GM21786 (cell line): ENCODE measurements at regions not wholly inside any gene's neighbourhood (a gene's known extent, or its start where the extent isn't known, plus 50 kb on each side); places are given as distances from the start of the nearest gene placed in this dataset.
"Not testable (repeated sequence)": the region's sequence is repeated elsewhere in the genome, so short reads cannot be mapped to it uniquely, and the experiment has no call there.

Experiments
- ATAC-seq: cut with Tn5 transposase; IDR thresholded peaks from one replicate; pipeline ENCODE4 v1.9.1; 2021; ENCODE audit not compliant: unreplicated experiment

DNA sequence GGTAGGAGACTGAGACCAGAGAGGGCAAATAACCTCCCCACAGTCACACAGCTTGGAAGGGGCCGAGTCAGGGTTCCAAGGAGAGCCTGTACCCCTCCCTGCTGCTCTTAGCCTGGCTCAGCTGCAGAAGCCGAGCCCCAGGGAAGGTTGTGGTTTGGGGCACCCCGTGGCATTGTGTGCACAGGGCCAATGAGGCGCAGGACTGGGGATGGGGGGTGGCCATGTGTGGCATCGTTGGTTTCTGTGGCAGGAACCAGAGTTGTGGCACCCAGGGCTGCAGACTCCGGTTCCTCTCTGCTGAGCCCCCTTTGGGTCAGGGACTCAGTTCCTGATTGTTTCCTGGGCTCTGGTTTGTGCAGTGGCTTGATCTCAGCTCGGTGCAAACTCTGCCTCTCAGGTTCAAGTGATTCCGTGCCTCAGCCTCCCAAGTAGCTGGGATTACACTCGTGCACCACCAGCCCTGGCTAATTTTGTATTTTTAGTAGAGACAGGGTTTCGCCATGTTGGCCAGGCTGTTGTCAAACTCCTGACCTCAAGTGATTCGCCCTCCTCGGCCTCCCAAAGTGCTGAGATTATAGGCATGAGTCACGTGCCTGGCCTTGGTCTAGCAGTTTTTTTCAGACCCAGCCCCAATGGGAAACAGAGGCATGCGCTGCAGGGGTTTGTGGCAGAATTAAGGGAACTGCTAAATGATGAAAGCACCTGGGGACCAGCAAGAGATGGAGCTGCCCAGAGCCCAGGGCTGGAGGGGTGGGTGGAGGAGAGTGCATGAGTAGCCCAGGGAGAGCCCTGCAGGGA lies 221.0 kb upstream of the SULF2 start:
- ATAC-seq = no peak

DNA sequence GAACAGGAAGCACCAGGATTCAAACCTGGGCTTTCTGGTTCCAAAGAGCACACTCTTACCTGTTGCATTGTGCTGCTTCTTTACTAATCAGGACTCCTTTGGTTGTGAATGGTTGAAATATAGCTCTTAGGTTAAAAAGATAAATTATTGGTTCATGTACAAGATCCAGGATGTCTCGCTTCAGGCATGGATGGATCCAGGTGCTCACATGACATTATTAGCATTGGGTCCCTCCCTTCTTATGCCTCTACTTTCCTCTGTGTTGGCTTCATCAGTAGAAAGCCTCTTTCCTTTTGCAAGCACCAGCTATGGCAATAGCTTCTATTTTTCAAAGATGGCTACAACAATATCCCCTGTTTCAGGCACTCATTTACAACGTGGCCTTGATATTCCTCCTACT lies 217.7 kb upstream of the SULF2 start:
- ATAC-seq = no peak

DNA sequence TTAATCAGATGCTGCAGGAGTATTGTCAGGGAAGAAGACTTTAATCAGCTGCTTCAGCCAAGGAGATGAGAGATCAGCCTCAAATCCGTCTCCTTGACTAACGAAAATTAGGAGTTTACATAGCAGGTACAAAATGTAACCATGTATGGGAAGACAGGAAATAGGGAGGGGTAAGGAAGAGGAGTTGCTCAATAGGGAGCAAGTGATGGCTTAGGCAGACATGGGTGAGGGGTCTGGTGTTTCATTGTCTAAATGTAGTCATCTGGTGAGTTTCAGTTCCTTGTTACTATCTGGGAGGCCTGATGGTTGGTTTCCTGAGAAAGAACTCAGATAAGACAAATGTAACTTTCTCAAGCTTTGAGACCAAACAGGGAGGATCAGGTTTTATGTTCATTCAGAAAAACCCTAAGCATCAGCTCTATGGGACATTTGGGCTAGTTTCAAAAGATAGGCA lies 217.3 kb upstream of the SULF2 start:
- ATAC-seq = peak; percentile 61

DNA sequence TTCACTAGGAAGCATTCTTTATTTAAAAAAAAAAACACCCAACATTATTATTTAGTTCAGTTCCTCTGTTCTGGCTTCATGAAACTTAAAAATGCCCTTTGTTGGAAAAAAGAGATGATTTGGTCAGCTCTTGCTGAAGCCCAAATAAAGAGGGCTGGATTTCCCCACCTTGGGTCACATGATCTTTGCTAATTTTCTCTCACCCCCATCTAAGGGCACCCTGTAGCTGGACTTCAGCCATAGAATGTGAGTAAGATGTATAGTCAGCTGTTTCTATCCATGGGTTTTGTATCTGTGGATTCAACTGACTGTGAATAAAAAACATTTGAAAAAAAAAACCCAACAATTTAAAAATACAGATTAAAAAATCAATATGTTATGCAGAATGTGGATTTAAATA lies 213.9 kb upstream of the SULF2 start:
- no peak for ATAC-seq

DNA sequence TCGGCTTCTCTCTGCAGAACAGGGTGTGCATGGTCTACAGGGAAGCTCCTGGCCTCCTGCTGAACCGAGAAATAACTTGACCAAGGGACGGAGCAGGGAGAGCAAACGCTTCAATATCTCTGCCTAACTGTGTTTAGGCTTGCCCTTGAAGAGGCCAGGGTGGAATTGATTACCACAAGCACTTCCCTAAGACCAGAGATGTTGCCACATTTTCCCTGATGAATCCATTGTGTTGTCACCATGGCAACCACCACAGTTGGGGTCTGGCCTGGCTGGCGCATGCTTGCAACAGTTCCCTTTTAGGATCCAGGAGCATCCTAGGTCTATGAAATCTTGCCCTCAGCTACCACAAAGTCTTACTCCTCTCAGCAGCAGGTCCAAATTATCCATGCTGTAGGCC lies 213.5 kb upstream of the SULF2 start:
- ATAC-seq = no peak

DNA sequence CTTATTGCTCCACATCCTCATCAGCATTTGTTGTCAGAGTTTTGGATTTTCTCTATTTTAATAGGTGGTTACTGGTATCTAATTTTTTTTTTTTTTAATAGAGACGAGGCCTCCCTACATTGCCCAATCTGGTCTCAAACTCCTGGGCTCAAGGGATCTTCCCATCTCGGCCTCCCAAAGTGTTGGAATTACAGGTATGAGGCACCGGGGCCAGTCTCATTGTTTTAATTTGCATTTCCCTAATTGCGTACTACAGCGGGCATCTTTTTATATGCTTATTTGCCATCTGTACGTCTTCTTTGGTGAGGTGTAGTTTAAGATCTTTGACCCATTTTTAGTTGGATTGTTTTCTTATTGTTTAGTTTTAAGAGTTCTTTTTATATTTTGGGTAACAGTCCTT lies 210.4 kb upstream of the SULF2 start:
- no peak for ATAC-seq

DNA sequence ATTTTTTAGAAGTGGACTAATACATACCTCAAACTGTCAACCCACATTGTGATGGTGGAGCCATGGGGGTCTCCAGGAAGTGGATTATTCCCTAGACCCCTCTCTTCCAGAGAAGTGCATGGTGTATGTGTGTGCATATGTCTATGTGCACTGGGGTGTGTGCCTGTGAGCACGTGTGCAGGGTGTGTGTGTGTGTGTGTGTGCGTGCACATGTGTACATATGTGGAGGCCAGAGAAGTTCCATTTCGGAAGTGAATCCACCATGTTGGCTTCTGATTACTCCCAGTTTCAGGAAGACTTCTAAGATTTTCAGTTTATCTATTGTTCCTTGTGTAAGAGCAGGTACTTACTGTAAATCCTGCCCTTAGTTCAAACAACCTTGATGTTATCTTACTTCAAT lies 208.5 kb upstream of the SULF2 start:
- no peak for ATAC-seq

DNA sequence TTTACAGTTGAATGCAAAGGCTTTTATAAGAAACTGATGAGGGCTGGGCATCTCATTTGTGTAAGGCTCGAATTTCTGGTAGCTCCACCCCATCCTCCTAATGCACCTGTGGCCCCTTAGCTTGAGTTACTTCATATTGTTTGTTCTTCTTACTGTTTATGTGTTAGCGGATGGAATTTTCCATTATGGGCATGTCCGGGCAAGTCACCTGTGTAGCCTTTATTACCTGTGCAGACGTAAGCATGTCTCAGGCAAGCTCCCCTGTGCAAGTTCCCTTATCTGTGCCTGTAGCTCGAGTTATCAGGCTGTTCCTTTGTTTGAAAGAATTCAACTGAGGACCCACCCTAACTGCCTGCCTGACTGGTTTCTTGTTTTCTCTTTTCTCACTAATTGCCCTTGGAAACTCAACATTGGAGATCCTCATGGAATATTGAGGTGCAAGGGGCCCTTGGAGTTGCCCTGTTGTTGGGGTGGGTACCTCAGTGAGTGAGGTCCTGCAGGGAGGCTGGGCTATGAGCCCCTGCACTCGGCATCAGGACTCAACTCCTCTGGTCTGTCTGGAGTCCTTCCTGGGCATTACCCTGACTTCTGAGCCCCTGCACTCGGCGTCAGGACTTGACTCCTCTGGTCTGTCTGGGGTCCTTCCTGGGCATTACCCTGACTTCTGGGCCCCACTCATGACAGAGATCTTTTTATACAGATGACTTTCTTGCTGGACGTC lies 207.9 kb upstream of the SULF2 start:
- no peak for ATAC-seq

DNA sequence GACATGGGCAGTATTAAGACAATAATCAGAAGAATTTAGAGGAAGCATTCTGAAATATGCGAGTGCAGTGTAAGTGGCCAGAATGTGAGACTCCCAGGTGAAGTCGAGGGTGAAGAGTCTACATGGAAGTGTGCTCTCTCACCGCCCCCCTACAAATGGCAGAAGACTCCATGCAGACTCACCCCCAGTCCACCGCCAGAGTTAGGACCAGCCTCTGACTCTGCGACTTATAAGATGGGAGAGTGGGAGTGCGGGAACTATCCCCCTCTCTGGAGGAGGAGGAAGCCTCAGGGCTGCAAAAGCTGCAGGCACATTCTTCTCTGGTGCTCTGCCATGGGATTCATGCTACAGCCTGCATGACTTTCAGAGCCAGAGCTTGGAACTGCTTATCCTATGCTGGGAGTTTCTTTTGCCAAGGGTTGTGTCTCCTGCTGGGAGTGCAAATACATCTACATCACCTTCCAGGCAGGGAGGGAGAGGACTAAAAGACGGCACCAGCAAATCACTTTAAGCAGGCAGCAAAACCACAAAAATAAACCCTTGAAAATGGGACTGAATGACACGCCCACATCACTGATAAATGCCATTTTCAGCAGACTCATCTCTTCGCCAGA lies 206.7 kb upstream of the SULF2 start:
- ATAC-seq = no peak

DNA sequence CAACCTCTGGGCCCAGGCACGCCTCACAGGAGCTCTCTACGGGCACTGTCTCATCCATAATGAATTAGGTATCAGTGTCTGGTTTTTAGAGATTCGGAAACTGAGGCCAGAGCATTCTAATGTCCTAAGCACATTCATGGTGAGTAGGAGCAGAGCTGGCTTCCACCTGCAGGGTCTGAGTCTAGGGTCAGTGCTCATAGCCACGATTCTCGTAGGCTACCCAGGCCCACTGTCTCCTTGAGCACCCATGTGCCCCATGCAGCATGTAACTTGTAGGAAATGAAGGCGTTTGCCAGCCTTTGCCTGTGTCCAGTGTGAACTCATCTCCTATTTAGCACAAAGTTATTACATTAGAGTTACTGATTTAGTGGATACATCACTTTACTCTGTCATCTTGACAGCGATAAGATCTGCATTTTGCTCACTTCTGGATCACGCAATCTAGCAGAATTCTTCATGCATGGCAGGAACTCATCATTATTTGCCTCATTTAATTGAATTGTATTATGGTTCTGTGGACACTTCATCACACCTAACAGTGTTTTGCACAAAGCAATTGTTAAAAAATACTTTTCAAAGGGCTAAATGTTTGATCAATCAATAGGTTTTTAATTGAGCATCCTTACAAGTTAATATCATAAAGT lies 205.3 kb upstream of the SULF2 start:
- ATAC-seq = no peak

DNA sequence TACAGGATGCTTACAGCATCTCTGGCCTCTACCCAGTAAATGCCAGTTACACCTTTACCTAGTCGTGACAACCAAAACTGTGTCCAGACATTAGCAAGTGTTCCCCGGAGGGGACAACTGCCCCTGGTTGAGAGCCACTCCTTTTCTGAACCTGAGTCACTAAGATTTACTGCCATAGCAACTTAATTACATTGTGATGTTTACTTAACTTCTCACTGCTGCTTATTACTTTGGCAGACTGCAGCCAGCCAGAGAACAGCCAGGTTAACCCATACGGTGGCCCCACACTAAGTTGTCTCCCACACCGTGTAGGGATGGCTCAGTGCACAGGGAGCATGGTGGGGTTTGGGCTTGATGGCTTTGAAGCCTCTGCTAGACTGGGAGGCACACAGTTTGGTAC lies 204.7 kb upstream of the SULF2 start:
- no peak for ATAC-seq

DNA sequence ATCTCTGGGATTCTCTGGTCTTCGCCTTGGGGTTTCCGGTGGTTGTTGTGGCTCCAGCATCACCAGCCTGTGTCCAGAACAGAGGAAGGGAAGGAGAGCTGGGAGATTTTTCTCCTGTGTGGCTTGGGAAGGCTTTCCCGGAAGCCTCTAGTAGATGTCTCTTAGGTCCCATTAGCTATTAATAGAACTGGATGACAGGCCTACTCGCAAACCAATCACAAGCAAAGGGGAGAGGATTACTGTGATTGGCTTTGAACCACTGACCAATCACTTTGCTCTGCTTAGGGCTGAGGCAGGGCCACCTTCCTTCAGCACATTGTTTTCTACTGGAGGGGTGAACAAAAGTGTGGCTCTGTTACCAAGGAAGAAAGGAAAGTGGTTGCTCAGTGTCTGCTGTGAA lies 203.4 kb upstream of the SULF2 start:
- no peak for ATAC-seq

DNA sequence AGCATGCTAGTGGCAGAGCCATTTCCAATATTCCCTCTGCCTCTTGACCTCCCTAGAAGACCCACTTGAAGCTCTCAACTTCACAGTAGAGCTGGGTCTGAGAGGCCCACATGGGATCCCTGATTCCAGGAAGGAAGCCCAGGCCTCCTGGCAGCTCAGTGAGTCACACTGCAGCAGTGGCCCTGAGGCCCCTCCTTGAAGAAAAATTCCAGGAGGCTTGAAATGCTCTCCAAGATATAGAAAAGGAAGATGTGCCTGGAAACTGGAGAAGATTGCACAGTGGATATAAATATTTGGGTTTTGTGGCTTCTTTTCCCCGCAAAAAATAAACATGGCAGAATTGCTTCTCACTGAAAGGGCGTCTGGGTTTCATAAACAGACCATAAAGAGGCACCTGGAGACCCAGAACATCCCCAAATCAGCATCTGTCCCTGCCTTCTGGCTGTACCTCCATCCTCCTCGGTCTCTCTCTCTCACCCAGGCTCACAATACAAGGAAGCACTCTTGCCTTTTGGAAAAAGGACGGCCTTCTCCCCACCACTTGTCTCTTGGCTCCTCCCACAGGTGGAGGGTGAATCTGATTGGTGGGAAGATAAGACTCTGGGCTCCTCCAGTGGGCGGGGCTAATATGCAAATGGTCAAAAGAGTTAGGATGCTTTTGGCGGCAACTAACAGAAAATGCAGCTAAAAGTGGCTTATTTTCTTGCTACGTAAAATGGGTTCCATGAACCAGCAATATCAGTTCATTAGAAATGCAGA lies 200.0 kb upstream of the SULF2 start:
- no peak for ATAC-seq

DNA sequence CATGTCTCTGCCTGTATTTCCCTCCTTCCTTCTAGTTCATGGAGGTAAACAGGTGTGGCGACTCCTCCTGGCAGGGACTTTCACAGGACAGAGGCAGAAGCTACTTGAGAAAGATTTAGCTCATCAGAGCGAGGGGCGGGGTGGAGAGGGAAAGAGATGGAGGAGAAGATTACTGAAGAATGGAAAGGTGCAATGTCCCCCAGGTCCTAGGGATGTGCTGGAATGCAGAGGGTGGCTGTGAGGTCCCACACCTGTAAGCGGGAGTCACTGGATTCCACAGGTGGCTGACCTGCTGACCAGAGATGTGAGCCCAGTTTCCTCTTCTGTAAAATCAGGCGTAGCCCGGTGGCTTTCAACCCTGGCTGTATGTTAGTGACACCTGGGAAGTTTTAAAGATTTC lies 199.2 kb upstream of the SULF2 start:
- no peak for ATAC-seq

DNA sequence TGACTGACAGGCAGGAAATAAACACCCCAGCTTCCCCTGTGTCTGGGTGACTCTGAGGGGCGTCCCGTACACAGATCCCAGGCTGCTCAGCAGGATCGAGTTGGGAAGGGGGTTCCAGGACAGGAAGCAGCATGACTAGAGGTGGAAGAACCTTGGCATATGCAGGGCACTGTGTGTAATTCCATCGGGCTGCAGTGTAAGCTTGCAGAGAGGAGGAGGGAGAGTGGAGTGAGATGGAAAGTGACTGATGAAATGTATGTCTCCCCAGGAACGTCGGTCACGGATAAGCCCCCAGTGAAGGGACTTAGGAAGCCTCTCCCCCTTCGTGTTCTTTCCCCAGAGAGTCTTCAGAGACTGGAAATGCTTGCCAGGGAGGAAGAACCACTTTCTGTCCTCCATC lies 198.4 kb upstream of the SULF2 start:
- not testable (repeated sequence) for ATAC-seq

DNA sequence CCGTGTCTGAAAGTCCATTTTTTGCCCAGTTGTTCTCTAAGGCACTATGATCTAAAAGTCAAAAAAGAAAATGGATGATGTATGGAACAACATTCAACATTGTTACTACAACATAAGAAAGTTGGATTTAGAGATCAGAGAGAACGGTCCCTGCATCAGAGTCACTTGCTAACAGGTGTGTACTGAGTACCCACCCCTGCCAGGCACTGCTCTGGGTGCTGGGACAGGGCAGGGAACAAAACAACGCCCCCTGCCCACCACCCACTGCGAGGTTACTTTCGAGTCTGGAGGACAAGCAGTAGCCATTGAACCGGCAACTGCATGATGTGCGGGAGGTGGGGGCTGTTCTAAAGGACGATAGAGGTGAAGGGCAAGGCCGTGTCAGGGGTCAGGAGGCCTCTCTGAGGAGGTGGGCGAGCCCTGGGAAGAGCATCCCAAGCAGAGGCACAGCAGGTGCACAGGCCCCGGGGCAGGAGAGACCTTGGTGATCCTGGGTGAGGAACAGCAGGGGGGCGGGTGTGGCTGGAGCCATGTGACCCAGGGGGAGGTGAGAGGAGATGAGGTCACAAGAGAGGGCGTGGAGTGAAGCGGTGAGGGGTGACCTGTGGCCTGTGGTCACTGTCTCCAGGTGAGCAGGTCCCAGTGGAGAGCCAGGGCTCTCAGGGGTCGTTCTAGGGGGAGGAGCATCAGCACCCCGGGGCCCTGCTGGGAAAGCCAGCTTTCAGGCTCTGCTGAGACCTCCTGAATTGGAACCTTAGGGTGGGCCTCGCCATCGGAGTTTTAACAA lies 197.5 kb upstream of the SULF2 start:
- ATAC-seq = no peak

DNA sequence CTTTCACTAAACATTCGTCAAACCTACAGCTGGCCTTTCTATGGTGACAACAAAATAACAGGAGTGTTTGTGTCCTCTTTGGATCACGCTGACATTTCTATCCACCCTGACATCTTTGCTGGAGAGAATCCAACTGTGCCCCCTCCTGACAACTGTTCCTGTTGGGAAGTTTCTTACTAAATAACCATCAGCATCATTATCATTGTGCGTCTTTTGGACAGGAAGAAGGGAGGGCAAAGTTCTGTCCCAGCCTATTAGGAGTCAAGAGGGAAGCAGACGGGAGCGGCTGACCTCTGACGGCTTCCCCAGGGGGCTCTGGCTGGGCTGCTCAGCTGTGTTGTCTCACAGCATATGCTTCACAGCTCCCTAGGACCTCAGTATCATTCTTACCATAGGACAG lies 195.9 kb upstream of the SULF2 start:
- no peak for ATAC-seq

DNA sequence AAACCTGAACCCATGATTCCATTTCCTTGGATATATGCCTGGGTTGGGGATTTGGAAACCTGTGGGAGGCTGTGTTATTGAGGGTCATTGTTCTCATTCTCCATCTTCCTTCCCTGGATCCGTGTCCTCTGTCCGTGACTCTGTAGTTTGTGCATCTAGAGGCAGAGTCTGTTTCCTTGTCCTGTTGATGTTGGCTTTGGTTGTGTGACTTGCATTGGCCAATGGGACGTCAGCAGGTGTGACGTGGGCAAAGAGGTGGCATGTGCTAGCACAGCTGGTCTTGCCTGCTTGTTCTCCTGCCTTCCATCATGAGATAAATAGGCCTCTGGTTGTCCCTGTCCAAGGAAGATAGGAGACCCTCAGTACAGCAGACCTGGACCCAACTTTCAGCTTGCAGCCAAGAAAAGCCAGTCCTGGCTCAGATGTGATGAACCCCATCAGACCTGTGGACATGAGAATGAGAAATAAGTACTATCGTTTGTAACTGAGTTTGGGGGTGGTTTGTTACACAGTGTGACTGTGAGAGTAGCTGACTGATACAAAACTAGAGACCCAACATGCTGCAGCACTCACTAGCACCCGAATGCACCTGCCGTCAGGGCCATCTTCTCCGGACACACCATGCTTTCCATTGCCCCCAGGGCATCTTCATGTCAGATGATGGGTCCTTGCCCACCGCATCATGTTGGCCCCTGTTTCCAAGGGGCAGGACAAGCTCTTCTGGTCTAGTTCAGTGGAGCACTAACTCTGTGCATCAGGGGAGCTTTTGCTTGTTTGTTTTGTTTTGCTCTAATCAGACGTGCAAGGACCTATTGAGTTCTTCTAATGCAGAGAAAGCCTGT lies 195.3 kb upstream of the SULF2 start:
- no peak for ATAC-seq
